H1 (cell line): ENCODE measurements at regions not wholly inside any gene's neighbourhood (a gene's known extent, or its start where the extent isn't known, plus 50 kb on each side); places are given as distances from the start of the nearest gene placed in this dataset.

ENCODE experiments used
- CTCF ChIA-PET: fragments of 300-600 bp; sonication (Branson Sonifier 250); formaldehyde crosslinking; loops from one replicate; lab custom pipeline; 2021; ENCODE audit not compliant: partially characterized antibody; lab: Charles Lee
- POLR2A ChIA-PET: fragments of 300-600 bp; sonication (Branson Sonifier 250); formaldehyde crosslinking; loops from one replicate; lab custom pipeline; 2021; ENCODE audit warnings: inconsistent platforms; ENCODE audit not compliant: partially characterized antibody; lab: Charles Lee
- DNase-seq, 2 experiments: peaks; one replicate each; pipeline versions ENCODE4 v3.0.0 to v3.0.0-alpha.2; 2010 to 2022; ENCODE audit warnings: low spot score in 2 of 2, low read depth in 1 of 2, mixed read lengths in 1 of 2
- FAIRE-seq: peaks from 2 replicates; lab custom pipeline; 2011; peaks lifted over from hg19 to GRCh38; lab: Jason Lieb, UNC
- H2AFZ ChIP-seq: 2 replicates; pipeline ENCODE4 v1.8.1; 2012; ENCODE audit warnings: low read length, inconsistent platforms
- H2AK5ac ChIP-seq: 2 replicates; pipeline ENCODE4 v1.6.1; 2013; ENCODE audit warnings: low read depth, low read length
- H2BK120ac ChIP-seq: replicated peaks from 2 replicates; pipeline ENCODE3; 2013; ENCODE audit warnings: low read depth, low read length, inconsistent platforms
- H2BK12ac ChIP-seq: 2 replicates; pipeline ENCODE4 v1.6.1; 2013; ENCODE audit warnings: low read depth, low read length
- H2BK15ac ChIP-seq: 2 replicates; pipeline ENCODE4 v1.6.1; 2013; ENCODE audit warnings: low read length
- H2BK20ac ChIP-seq: 2 replicates; pipeline ENCODE4 v1.6.1; 2013; ENCODE audit warnings: low read length
- H2BK5ac ChIP-seq: 2 replicates; pipeline ENCODE4 v1.6.1; 2013; ENCODE audit warnings: low read depth, low read length
- H3K14ac ChIP-seq: 2 replicates; pipeline ENCODE4 v1.6.1; 2013; ENCODE audit warnings: inconsistent platforms; ENCODE audit not compliant: insufficient read length
- H3K18ac ChIP-seq: 2 replicates; pipeline ENCODE4 v1.6.1; 2013; ENCODE audit warnings: low read length; ENCODE audit errors: extremely low read depth
- H3K23ac ChIP-seq: 2 replicates; pipeline ENCODE4 v1.6.1; 2013; ENCODE audit warnings: inconsistent platforms; ENCODE audit not compliant: insufficient read length
- H3K23me2 ChIP-seq: 2 replicates; pipeline ENCODE4 v1.6.1; 2013; ENCODE audit warnings: low read depth, low read length
- H3K27ac ChIP-seq: 2 replicates; pipeline ENCODE4 v1.6.1; 2011; ENCODE audit warnings: low read depth, low read length, inconsistent platforms
- H3K27me3 ChIP-seq, 4 experiments: replicated peaks in 1 of 4; 1 replicate in 1 of 4; 2 replicates in 3 of 4; pipeline versions ENCODE4 v1.6.1 to v1.8.1; 2011 to 2013; ENCODE audit warnings: low read length in 3 of 4, mild to moderate bottlenecking in 3 of 4, inconsistent platforms in 2 of 4, mixed read lengths in 2 of 4, moderate library complexity in 1 of 4; ENCODE audit not compliant: control insufficient read depth in 3 of 4, insufficient read depth in 3 of 4; ENCODE audit errors: extremely low read depth in 1 of 4
- H3K36me3 ChIP-seq, 4 experiments: 2 replicates each; pipeline versions ENCODE4 v1.6.1 to v1.8.1; 2011 to 2013; ENCODE audit warnings: mild to moderate bottlenecking in 4 of 4, low read length in 3 of 4, moderate library complexity in 2 of 4, control low read depth in 1 of 4, inconsistent platforms in 1 of 4; ENCODE audit not compliant: insufficient read depth in 4 of 4, control insufficient read depth in 2 of 4
- H3K4ac ChIP-seq: replicated peaks from 2 replicates; pipeline ENCODE3; 2013; ENCODE audit warnings: low read length, low read depth, mixed read lengths, inconsistent platforms; ENCODE audit not compliant: insufficient read length
- H3K4me1 ChIP-seq, 4 experiments: replicated peaks in 1 of 4; 1 replicate in 1 of 4; 2 replicates in 3 of 4; pipeline versions ENCODE4 v1.6.1 to v1.8.1; 2011 to 2013; ENCODE audit warnings: low read length in 3 of 4, inconsistent platforms in 2 of 4, mixed read lengths in 1 of 4; ENCODE audit not compliant: insufficient read depth in 4 of 4, control insufficient read depth in 3 of 4
- H3K4me2 ChIP-seq, 2 experiments: 2 replicates each; pipeline versions ENCODE4 v1.6.1 to v1.8.1; 2011 to 2013; ENCODE audit warnings: low read depth in 2 of 2, low read length in 2 of 2, control low read depth in 1 of 2, inconsistent platforms in 1 of 2, mild to moderate bottlenecking in 1 of 2; ENCODE audit not compliant: insufficient read depth in 1 of 2
- H3K4me3 ChIP-seq, 4 experiments: fragments of 200-600, 300-600 bp in 1 of 4; sonication (generic), shearing (Covaris generic), sonication (Bioruptor Twin) in 1 of 4; 2 replicates each; pipeline versions ENCODE4 v1.5.1 to v1.8.1; 2011 to 2016; ENCODE audit warnings: low read length in 4 of 4, low read depth in 3 of 4, control low read depth in 2 of 4, inconsistent platforms in 2 of 4, mild to moderate bottlenecking in 2 of 4, mixed read lengths in 1 of 4, moderate library complexity in 1 of 4; ENCODE audit not compliant: insufficient read depth in 2 of 4; ENCODE audit errors: extremely low read depth in 1 of 4
- H3K56ac ChIP-seq: replicated peaks from 2 replicates; pipeline ENCODE3; 2013; ENCODE audit warnings: low read depth, mild to moderate bottlenecking, mixed read lengths, low read length, inconsistent platforms; ENCODE audit not compliant: insufficient read length
- H3K79me1 ChIP-seq: 2 replicates; pipeline ENCODE4 v1.6.1; 2013; ENCODE audit warnings: low read depth, low read length, control low read depth
- H3K79me2 ChIP-seq, 2 experiments: 2 replicates each; pipeline versions ENCODE4 v1.6.1 to v1.8.1; 2012 to 2013; ENCODE audit warnings: low read length in 2 of 2, mild to moderate bottlenecking in 2 of 2, inconsistent platforms in 1 of 2; ENCODE audit not compliant: insufficient read depth in 2 of 2, control insufficient read depth in 1 of 2
- H3K9ac ChIP-seq, 4 experiments: replicated peaks in 1 of 4; 1 replicate in 1 of 4; 2 replicates in 3 of 4; pipeline versions ENCODE4 v1.6.1 to v1.8.1; 2011 to 2013; ENCODE audit warnings: low read depth in 3 of 4, low read length in 3 of 4, control low read depth in 2 of 4, mild to moderate bottlenecking in 2 of 4, moderate library complexity in 2 of 4, inconsistent platforms in 1 of 4; ENCODE audit errors: extremely low read depth in 1 of 4
- H3K9me3 ChIP-seq, 2 experiments: 2 replicates each; pipeline versions ENCODE4 v1.6.1 to v1.8.1; 2012 to 2013; ENCODE audit warnings: mild to moderate bottlenecking in 2 of 2, moderate library complexity in 2 of 2, control low read depth in 1 of 2, inconsistent platforms in 1 of 2, low read depth in 1 of 2, low read length in 1 of 2, mixed read lengths in 1 of 2; ENCODE audit not compliant: insufficient read depth in 2 of 2
- H4K20me1 ChIP-seq, 2 experiments: replicated peaks in 1 of 2; 2 replicates each; pipeline versions ENCODE3 to v1.8.1; 2011 to 2013; ENCODE audit warnings: inconsistent platforms in 2 of 2, low read length in 2 of 2, mild to moderate bottlenecking in 1 of 2; ENCODE audit not compliant: insufficient read depth in 2 of 2, control insufficient read depth in 1 of 2
- H4K5ac ChIP-seq: 2 replicates; pipeline ENCODE4 v1.6.1; 2013; ENCODE audit warnings: low read length, low read depth, mixed read lengths, inconsistent platforms; ENCODE audit not compliant: insufficient read length
- H4K8ac ChIP-seq: 2 replicates; pipeline ENCODE4 v1.8.0; 2013; ENCODE audit warnings: mild to moderate bottlenecking, moderate library complexity, low read length, inconsistent platforms; ENCODE audit not compliant: insufficient read depth; ENCODE audit errors: extremely low read depth
- H4K91ac ChIP-seq: replicated peaks from 2 replicates; pipeline ENCODE3; 2013; ENCODE audit warnings: low read length, mixed read lengths, inconsistent platforms; ENCODE audit not compliant: insufficient read length
- E2F6 ChIP-seq: IDR thresholded peaks from 2 replicates; pipeline ENCODE4 v1.6.1; 2012; ENCODE audit warnings: inconsistent platforms
- WGBS, 2 experiments: shearing (Covaris generic) in 1 of 2; methylation state at CpG; one replicate each; pipeline versions ENCODE4 v1.1.6 to v1.1.7; 2013 to 2015; ENCODE audit warnings: low lambda C conversion rate in 2 of 2, mixed read lengths in 2 of 2, inconsistent platforms in 1 of 2, low coverage in 1 of 2, missing lambda C conversion rate in 1 of 2; ENCODE audit not compliant: insufficient replicate concordance in 2 of 2, insufficient coverage in 1 of 2, insufficient read length in 1 of 2; ENCODE audit errors: extremely low coverage in 1 of 2, missing lambda C conversion rate in 1 of 2; 5-methylcytosine and 5-hydroxymethylcytosine counted together

GRCh38 chr13:63972328-63972727, 2556.7 kb upstream of the PCDH20 start:
- no peaks in the 10 kb centered on the region for H3K9me3 ChIP-seq
- no peak overlapping the region for H4K8ac ChIP-seq
- H3K27me3 ChIP-seq: no peaks in the 10 kb centered on the region
- FAIRE-seq (no peak), DNase-seq (no peak)
- no peaks in the 10 kb centered on the region for H3K79me1 ChIP-seq
- H4K91ac ChIP-seq: no peak overlapping the region
- WGBS, 2 experiments: 85% methylated on average over 2 of the region's 2 CpGs; no CpG with 5 or more reads in 1 of the 2 experiments
- no peak overlapping the region for H3K4me3 ChIP-seq
- H2BK20ac ChIP-seq: no peak overlapping the region
- H3K23ac ChIP-seq: no peak overlapping the region
- H4K20me1 ChIP-seq: no peaks in the 10 kb centered on the region
- no peak overlapping the region for H2BK12ac ChIP-seq
- POLR2A ChIA-PET: no interaction called here
- H2AFZ ChIP-seq: no peak overlapping the region
- no peaks in the 10 kb centered on the region for H3K79me2 ChIP-seq
- no peak overlapping the region for H4K5ac ChIP-seq
- no peak for TF ChIP-seq E2F6
- no peak overlapping the region for H3K18ac ChIP-seq
- no peak overlapping the region for H2BK15ac ChIP-seq
- no peak overlapping the region for H3K9ac ChIP-seq
- no peak overlapping the region for H2BK120ac ChIP-seq
- H3K4me2 ChIP-seq: no peak overlapping the region
- H2BK5ac ChIP-seq: no peak overlapping the region
- no peaks in the 10 kb centered on the region for H3K4me1 ChIP-seq
- no peak overlapping the region for H3K4ac ChIP-seq
- H3K23me2 ChIP-seq: peaks cover 1% of the 10 kb centered on the region; the same call in 1 of the 2 replicates
- no peaks in the 10 kb centered on the region for H3K36me3 ChIP-seq
- H3K14ac ChIP-seq: no peak overlapping the region
- CTCF ChIA-PET: no interaction called here
- H3K56ac ChIP-seq: no peak overlapping the region
- no peak overlapping the region for H3K27ac ChIP-seq
- no peak overlapping the region for H2AK5ac ChIP-seq
